Right lobe of liver (tissue), 6 donors: ENCODE measurements at regions not wholly inside any gene's neighbourhood (a gene's known extent, or its start where the extent isn't known, plus 50 kb on each side); places are given as distances from the start of the nearest gene placed in this dataset.
"Not testable (repeated sequence)": the region's sequence is repeated elsewhere in the genome, so short reads cannot be mapped to it uniquely, and the experiment has no call there.

Experiments
- ATAC-seq, 4 donors: fragments of 200-7000 bp; cut with Tn5 transposase; one replicate each; pipeline ENCODE4 v1.9.1; 2020; ENCODE audit warnings: mild to moderate bottlenecking in 4 of 4, moderate library complexity in 4 of 4
- DNase-seq, 3 donors: peaks; one replicate each; pipeline ENCODE4 v3.0.0-alpha.2; 2020
- H3K27ac ChIP-seq, 3 donors: fragments of 200-600 bp; one replicate each; pipeline ENCODE4 v1.8.0; 2022
- H3K27me3 ChIP-seq, 2 donors: fragments of 200-600 bp; one replicate each; pipeline ENCODE4 v1.8.0; 2022
- H3K36me3 ChIP-seq, 4 donors: fragments of 200-600 bp; sonication (generic) in 1 of 4; one replicate each; pipeline versions ENCODE4 v1.5.1 to v1.8.0; 2017 to 2022; ENCODE audit warnings: control low read depth in 1 of 4
- H3K4me1 ChIP-seq, 4 donors: fragments of 200-600 bp; sonication (generic) in 1 of 4; one replicate each; pipeline versions ENCODE4 v1.5.1 to v1.8.0; 2017 to 2022; ENCODE audit warnings: control low read depth in 1 of 4
- H3K4me3 ChIP-seq, 3 donors: fragments of 200-600 bp; one replicate each; pipeline ENCODE4 v1.8.0; 2022
- H3K9me3 ChIP-seq, 4 donors: fragments of 200-600 bp; sonication (generic) in 1 of 4; one replicate each; pipeline versions ENCODE4 v1.5.1 to v1.8.0; 2017 to 2022; ENCODE audit warnings: control low read depth in 1 of 4
- POLR2A ChIP-seq: fragments of 450-650 bp; IDR thresholded peaks from one replicate; pipeline ENCODE4 v1.6.1; 2017; ENCODE audit warnings: antibody characterized with exemption, mild to moderate bottlenecking
- WGBS: methylation state at CpG from one replicate; pipeline ENCODE4 v1.1.6; 2018; ENCODE audit warnings: low coverage, low lambda C conversion rate; ENCODE audit not compliant: insufficient coverage; ENCODE audit errors: missing lambda C conversion rate; 5-methylcytosine and 5-hydroxymethylcytosine counted together
- intact Hi-C, 2 donors: fragments of 100-400 bp; cut with DNase I; formaldehyde crosslinking; loops; one replicate each; pipeline versions ENCODE4 v1.11.2 to v1.14.1; 2022
- TF ChIP-seq, protein P1 (sequence below), 4 donors: fragments of 200-600 bp in 3 of 4; fragments of 450-650 bp in 1 of 4; IDR thresholded peaks; one replicate each; pipeline versions ENCODE4 v1.5.1 to v1.8.0; 2016 to 2022; ENCODE audit warnings: antibody characterized with exemption in 4 of 4, mild to moderate bottlenecking in 2 of 4
- donor health status: DM: no; HTN: yes; CAD: no.
- donor health status: DM: no; HTN: no; CAD: no.
- donor health status: DM: no; HTN: no; CAD: no.
- donor health status: DM: no; HTN: yes; CAD: no.
- donor health status: DM: no; HTN: yes; CAD: no.

GRCh38 chr6:150496629-150497028 is 103.1 kb upstream of the PLEKHG1 start:
- Histone ChIP-seq H3K4me1 (no peaks in the 10 kb centered on the region), H3K36me3 (no peaks in the 10 kb centered on the region), H3K9me3 (no peaks in the 10 kb centered on the region), H3K27me3 (no peaks in the 10 kb centered on the region), H3K4me3 (no peak overlapping the region), H3K27ac (no peak overlapping the region)
- ATAC-seq (no peak), DNase-seq (no peak)
- 77% methylated on average over 2 of the region's 2 CpGs for WGBS
- intact Hi-C loops = no loop called here
- TF ChIP-seq POLR2A = no peak
- TF ChIP-seq, protein P1, sequence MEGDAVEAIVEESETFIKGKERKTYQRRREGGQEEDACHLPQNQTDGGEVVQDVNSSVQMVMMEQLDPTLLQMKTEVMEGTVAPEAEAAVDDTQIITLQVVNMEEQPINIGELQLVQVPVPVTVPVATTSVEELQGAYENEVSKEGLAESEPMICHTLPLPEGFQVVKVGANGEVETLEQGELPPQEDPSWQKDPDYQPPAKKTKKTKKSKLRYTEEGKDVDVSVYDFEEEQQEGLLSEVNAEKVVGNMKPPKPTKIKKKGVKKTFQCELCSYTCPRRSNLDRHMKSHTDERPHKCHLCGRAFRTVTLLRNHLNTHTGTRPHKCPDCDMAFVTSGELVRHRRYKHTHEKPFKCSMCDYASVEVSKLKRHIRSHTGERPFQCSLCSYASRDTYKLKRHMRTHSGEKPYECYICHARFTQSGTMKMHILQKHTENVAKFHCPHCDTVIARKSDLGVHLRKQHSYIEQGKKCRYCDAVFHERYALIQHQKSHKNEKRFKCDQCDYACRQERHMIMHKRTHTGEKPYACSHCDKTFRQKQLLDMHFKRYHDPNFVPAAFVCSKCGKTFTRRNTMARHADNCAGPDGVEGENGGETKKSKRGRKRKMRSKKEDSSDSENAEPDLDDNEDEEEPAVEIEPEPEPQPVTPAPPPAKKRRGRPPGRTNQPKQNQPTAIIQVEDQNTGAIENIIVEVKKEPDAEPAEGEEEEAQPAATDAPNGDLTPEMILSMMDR (IDR thresholded peaks at IDR 0.05) = no peak

GRCh38 chr6:150499882-150500312 is 99.8 kb upstream of the PLEKHG1 start:
- ATAC-seq (no peak), DNase-seq (no peak)
- Histone ChIP-seq H3K9me3 (no peaks in the 10 kb centered on the region), H3K4me3 (no peak overlapping the region), H3K27me3 (no peaks in the 10 kb centered on the region), H3K36me3 (no peaks in the 10 kb centered on the region), H3K27ac (no peak overlapping the region), H3K4me1 (no peaks in the 10 kb centered on the region)
- TF ChIP-seq, protein P1 (IDR thresholded peaks at IDR 0.05) = no peak
- no peak for TF ChIP-seq POLR2A
- intact Hi-C loops = no loop called here
- 56% methylated on average over 3 of the region's 3 CpGs for WGBS

DNA sequence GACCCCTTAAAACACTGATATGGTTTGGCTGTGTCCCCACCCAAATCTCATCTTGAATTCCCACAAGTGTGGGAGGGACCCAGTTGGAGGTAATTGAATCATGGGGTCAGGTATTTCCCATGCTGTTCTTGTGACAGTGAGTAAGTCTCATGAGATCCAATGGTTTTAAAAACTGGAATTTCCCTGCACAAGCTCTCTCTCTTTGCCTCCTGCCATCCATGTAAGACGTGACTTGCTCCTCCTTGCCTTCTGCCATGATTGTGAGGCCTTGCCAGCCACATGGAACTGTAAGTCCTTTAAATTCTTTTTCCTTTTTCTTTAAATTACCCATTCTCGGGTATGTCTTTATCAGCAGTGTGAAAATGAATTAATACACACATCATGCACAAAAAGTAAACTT is 99.1 kb upstream of the PLEKHG1 start:
- ATAC-seq, H3K4me3 ChIP-seq, H3K36me3 ChIP-seq, H3K9me3 ChIP-seq, H3K27ac ChIP-seq, H3K4me1 ChIP-seq, DNase-seq, intact Hi-C loops, H3K27me3 ChIP-seq: not testable (repeated sequence)
- 69% methylated on average over 2 of the region's 2 CpGs for WGBS

DNA sequence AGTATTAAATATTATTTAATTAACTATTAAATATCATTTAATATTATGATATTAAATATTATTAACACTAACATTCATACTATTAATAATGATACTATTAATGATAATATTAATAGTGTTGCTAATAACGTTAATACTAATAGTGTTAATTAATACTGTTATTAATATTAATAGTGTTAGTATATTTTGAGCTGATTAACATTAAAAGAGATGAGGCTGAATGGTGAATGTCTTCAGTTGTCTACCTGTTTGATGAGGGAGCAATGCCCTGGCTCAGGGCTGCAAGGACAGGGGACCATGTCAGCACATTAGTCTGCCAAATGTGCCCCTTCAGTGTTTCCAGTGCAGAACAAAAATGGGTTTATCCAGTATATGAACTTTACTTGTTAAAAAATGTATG is 96.6 kb upstream of the PLEKHG1 start:
- no peak for TF ChIP-seq POLR2A
- TF ChIP-seq, protein P1 (IDR thresholded peaks at IDR 0.05) = no peak
- Histone ChIP-seq H3K27ac (no peak overlapping the region), H3K4me1 (no peaks in the 10 kb centered on the region), H3K27me3 (no peaks in the 10 kb centered on the region), H3K4me3 (no peak overlapping the region), H3K9me3 (no peaks in the 10 kb centered on the region), H3K36me3 (no peaks in the 10 kb centered on the region)
- intact Hi-C loops = no loop called here
- no peak for ATAC-seq
- 86% methylated on average over 1 of the region's 1 CpG for WGBS
- no peak for DNase-seq

DNA sequence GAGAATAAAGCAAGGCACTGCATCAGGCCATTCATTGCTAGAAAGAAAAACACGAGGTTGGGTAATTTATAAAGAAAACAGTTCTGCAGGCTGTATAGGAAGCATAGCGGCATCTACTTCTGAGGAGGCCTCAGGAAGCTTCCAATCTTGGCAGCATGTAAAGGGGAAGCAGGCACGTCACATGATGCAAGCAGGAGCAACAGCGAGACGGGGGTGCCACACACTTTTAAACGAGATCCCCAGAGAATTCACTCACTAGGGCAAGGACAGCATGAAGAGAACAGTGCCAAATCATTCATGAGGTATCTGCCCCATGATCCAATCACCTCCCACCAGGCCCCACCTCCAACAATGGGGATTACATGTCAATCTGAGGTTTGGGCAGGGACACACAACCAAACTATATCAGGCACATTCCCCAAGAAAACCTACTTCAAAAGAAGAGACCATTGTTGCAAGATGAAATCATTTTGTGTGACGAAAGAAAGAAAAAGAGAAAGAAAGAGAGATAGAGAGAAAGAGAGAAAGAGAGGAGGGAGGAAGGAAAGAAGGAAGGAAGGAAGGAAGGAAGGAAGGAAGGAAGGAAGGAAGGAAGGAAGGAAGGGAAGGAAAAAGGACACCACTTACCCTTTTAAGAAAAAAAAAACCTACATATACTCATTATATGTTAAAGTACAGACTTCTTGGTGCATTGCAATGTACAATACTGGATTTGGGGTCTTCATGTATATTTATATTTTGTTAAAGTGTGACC is 95.9 kb upstream of the PLEKHG1 start:
- intact Hi-C loops = no loop called here
- ATAC-seq = no peak
- Histone ChIP-seq H3K27ac (no peak overlapping the region), H3K36me3 (no peaks in the 10 kb centered on the region), H3K27me3 (no peaks in the 10 kb centered on the region), H3K4me3 (no peak overlapping the region), H3K9me3 (no peaks in the 10 kb centered on the region), H3K4me1 (no peaks in the 10 kb centered on the region)
- DNase-seq = no peak
- TF ChIP-seq, protein P1 (IDR thresholded peaks at IDR 0.05) = no peak
- TF ChIP-seq POLR2A = no peak
- 92% methylated on average over 6 of the region's 7 CpGs for WGBS

- H3K27ac ChIP-seq, H3K4me3 ChIP-seq, H3K36me3 ChIP-seq, H3K27me3 ChIP-seq, H3K4me1 ChIP-seq, H3K9me3 ChIP-seq, ATAC-seq, DNase-seq, intact Hi-C loops: not testable (repeated sequence)
- WGBS = no CpG with 5 or more reads among the region's 35 CpGs
Observed at GRCh38 chr6:150507361-150507760, 92.3 kb upstream of the PLEKHG1 start.
